ENCODE measurements at regions not wholly inside any gene's neighbourhood (a gene's known extent, or its start where the extent isn't known, plus 50 kb on each side); places are given as distances from the start of the nearest gene placed in this dataset.

DNA sequence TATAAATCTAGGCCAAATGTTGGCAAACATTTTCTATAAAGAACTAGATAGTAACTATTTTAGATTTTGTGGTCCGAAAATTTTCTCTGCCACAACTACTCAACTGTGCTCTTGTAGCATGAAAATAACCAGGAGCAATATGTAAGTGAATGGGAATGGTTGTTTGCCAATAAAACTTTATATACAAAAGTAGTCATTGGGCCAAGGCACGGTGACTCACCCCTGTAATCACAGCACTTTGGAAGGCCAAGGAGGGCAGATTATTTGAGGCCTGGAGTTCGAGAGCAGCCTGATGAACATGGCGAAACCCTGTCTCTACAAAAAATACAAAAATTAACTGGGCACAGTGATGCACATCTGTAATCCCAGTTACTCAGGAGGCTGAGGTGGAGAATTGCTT is 617.1 kb downstream of the EPM2A start:
- TF ChIP-seq, protein P1, sequence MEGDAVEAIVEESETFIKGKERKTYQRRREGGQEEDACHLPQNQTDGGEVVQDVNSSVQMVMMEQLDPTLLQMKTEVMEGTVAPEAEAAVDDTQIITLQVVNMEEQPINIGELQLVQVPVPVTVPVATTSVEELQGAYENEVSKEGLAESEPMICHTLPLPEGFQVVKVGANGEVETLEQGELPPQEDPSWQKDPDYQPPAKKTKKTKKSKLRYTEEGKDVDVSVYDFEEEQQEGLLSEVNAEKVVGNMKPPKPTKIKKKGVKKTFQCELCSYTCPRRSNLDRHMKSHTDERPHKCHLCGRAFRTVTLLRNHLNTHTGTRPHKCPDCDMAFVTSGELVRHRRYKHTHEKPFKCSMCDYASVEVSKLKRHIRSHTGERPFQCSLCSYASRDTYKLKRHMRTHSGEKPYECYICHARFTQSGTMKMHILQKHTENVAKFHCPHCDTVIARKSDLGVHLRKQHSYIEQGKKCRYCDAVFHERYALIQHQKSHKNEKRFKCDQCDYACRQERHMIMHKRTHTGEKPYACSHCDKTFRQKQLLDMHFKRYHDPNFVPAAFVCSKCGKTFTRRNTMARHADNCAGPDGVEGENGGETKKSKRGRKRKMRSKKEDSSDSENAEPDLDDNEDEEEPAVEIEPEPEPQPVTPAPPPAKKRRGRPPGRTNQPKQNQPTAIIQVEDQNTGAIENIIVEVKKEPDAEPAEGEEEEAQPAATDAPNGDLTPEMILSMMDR (IDR thresholded peaks at IDR 0.05), result no peak
- TF ChIP-seq NFYB (CRISPR knock-in tag; conservative IDR thresholded peaks at IDR 0.05; ENCODE audit: low read depth), result no peak
- TF ChIP-seq NR3C1 (CRISPR knock-in tag; conservative IDR thresholded peaks at IDR 0.05; ENCODE audit: low read depth), result no peak

Data from WTC11 (cell line).